ENCODE measurements at regions not wholly inside any gene's neighbourhood (a gene's known extent, or its start where the extent isn't known, plus 50 kb on each side); places are given as distances from the start of the nearest gene placed in this dataset.

GRCh38 chr20:25985597-25985996 is 288.9 kb upstream of the ZNF337 start:
- Histone ChIP-seq H3K4me1 (ENCODE audit: insufficient read depth) (no peaks in the 10 kb centered on the region), H3K4me3 (no peak overlapping the region), H3K27ac (ENCODE audit: low read depth) (no peak overlapping the region), H3K27me3 (ENCODE audit: insufficient read depth) (no peaks in the 10 kb centered on the region), H3K4me2 (no peak overlapping the region), H3K79me2 (replicated peaks; ENCODE audit: insufficient read depth) (no peaks in the 10 kb centered on the region), H4K20me1 (replicated peaks; ENCODE audit: insufficient read depth) (no peaks in the 10 kb centered on the region), H3K9me2 (ENCODE audit: insufficient read depth) (no peaks in the 10 kb centered on the region), H3F3A (replicated peaks; ENCODE audit: low read depth) (no peaks in the 10 kb centered on the region), H2AFZ (no peak overlapping the region), H3K36me3 (ENCODE audit: insufficient read depth) (no peaks in the 10 kb centered on the region)
- DNase-seq (ENCODE audit: low spot score) (no peak), ATAC-seq (no peak)
- no peaks in the 10 kb centered on the region; the same call in 2 of the 3 replicates for H3K4me1 Mint-ChIP-seq
- TF ChIP-seq POLR2AphosphoS5 (IDR thresholded peaks at IDR 0.05; ENCODE audit: low read depth), result no peak
- no peak for TF ChIP-seq EZH2 (IDR thresholded peaks at IDR 0.05; ENCODE audit: low read depth, unreplicated experiment)
- no peak for TF ChIP-seq CREB1 (CRISPR knock-in tag; IDR thresholded peaks at IDR 0.05; ENCODE audit: low read depth)
- no peak for TF ChIP-seq CTCF (conservative IDR thresholded peaks at IDR 0.05; ENCODE audit: low read depth in 2 of 2)
- TF ChIP-seq JUNB (IDR thresholded peaks at IDR 0.05; ENCODE audit: unreplicated experiment), result no peak
- no peak for TF ChIP-seq ZNF114 (CRISPR knock-in tag; IDR thresholded peaks at IDR 0.05)
- no peak for TF ChIP-seq REST (IDR thresholded peaks at IDR 0.05; ENCODE audit: unreplicated experiment)
- TF ChIP-seq ZNF331 (CRISPR knock-in tag; IDR thresholded peaks at IDR 0.05; ENCODE audit: low read depth), result no peak
- no peak overlapping the region for H3K27ac Mint-ChIP-seq
- H3K36me3 Mint-ChIP-seq (ENCODE audit: low read depth), result peaks cover 3% of the 10 kb centered on the region
- H3K4me3 Mint-ChIP-seq, result no peak overlapping the region
- peaks cover 3% of the 10 kb centered on the region for H3K27me3 Mint-ChIP-seq (ENCODE audit: insufficient read depth, low read depth, poor library complexity)
- peaks cover 18% of the 10 kb centered on the region; the same call in 2 of the 3 replicates for H3K9me3 Mint-ChIP-seq

- DNase-seq (ENCODE audit: low spot score) (no peak), ATAC-seq (no peak)
- no peak overlapping the region for H3K27ac ChIP-seq (ENCODE audit: low read depth)
- no peak overlapping the region for H3K4me3 ChIP-seq
- H3K79me2 ChIP-seq (replicated peaks; ENCODE audit: insufficient read depth), result no peaks in the 10 kb centered on the region
- peaks cover 3% of the 10 kb centered on the region for H3K36me3 Mint-ChIP-seq (ENCODE audit: low read depth)
- H3K4me1 Mint-ChIP-seq, result no peaks in the 10 kb centered on the region; the same call in 2 of the 3 replicates
- no peaks in the 10 kb centered on the region for H3K36me3 ChIP-seq (ENCODE audit: insufficient read depth)
- no peak overlapping the region for H3K27ac Mint-ChIP-seq
- no peaks in the 10 kb centered on the region for H3K9me2 ChIP-seq (ENCODE audit: insufficient read depth)
- no peak overlapping the region for H2AFZ ChIP-seq
- H3K27me3 ChIP-seq (ENCODE audit: insufficient read depth), result no peaks in the 10 kb centered on the region
- H3K4me3 Mint-ChIP-seq, result no peak overlapping the region
- H3K27me3 Mint-ChIP-seq (ENCODE audit: insufficient read depth, low read depth, poor library complexity), result peaks cover 3% of the 10 kb centered on the region
- no peak overlapping the region for H3K4me2 ChIP-seq
- no peaks in the 10 kb centered on the region for H3F3A ChIP-seq (replicated peaks; ENCODE audit: low read depth)
- H3K4me1 ChIP-seq (ENCODE audit: insufficient read depth), result no peaks in the 10 kb centered on the region
- H4K20me1 ChIP-seq (replicated peaks; ENCODE audit: insufficient read depth), result no peaks in the 10 kb centered on the region
- peaks cover 16% of the 10 kb centered on the region; the same call in 2 of the 3 replicates for H3K9me3 Mint-ChIP-seq
- TF ChIP-seq NANOG (IDR thresholded peaks at IDR 0.05; ENCODE audit: borderline replicate concordance) (no peak), CTCF (conservative IDR thresholded peaks at IDR 0.05; ENCODE audit: low read depth in 2 of 2) (no peak), CREB1 (CRISPR knock-in tag; IDR thresholded peaks at IDR 0.05; ENCODE audit: low read depth) (no peak), EZH2 (IDR thresholded peaks at IDR 0.05; ENCODE audit: low read depth, unreplicated experiment) (no peak), JUNB (IDR thresholded peaks at IDR 0.05; ENCODE audit: unreplicated experiment) (no peak), EZH2phosphoT487 (IDR thresholded peaks at IDR 0.05; ENCODE audit: unreplicated experiment) (no peak), REST (IDR thresholded peaks at IDR 0.05; ENCODE audit: unreplicated experiment) (no peak), POLR2AphosphoS5 (IDR thresholded peaks at IDR 0.05; ENCODE audit: low read depth) (no peak), ETS1 (IDR thresholded peaks at IDR 0.05) (no peak), ZNF331 (CRISPR knock-in tag; IDR thresholded peaks at IDR 0.05; ENCODE audit: low read depth) (no peak), ZNF114 (CRISPR knock-in tag; IDR thresholded peaks at IDR 0.05) (no peak)
These were observed 288.3 kb upstream of the ZNF337 start for GRCh38 chr20:25984933-25985332.

Measured in GM23338 (cell line).